ENCODE measurements at regions not wholly inside any gene's neighbourhood (a gene's known extent, or its start where the extent isn't known, plus 50 kb on each side); places are given as distances from the start of the nearest gene placed in this dataset.

GRCh38 chr2:37849911-37850310 lies 75.2 kb upstream of the RMDN2 start:
- TF ChIP-seq CTCF (IDR thresholded peaks at IDR 0.05): no peak
- no peak for TF ChIP-seq POLR2A (IDR thresholded peaks at IDR 0.05)
